PC-9 (cell line): ENCODE measurements at regions not wholly inside any gene's neighbourhood (a gene's known extent, or its start where the extent isn't known, plus 50 kb on each side); places are given as distances from the start of the nearest gene placed in this dataset.

ENCODE experiments used
- EZH2 ChIP-seq: fragments of 200-600 bp; sonication (generic); IDR thresholded peaks from 2 replicates; pipeline ENCODE4 v1.8.0; 2017; ENCODE audit warnings: antibody characterized with exemption, low read depth
- TF ChIP-seq, protein P1 (sequence below): fragments of 200-600 bp; sonication (generic); conservative IDR thresholded peaks from 2 replicates; pipeline ENCODE4 v1.6.1; 2017; ENCODE audit warnings: mixed run types, antibody characterized with exemption, mild to moderate bottlenecking, moderate library complexity

DNA sequence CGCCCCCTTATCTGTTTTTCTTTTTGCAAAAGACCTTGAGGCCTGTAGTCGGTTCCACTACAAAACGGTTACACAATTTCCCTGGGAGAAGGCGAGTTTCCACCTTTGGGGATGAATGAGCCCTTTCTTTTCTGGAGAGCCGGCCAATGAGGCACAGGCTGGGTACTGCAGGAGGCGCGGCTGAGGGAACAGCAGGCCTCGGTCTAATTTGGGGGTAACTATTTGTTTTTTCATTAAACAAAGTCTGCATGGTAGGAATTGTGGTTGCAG lies 129.2 kb downstream of the MYCN start:
- TF ChIP-seq, protein P1, sequence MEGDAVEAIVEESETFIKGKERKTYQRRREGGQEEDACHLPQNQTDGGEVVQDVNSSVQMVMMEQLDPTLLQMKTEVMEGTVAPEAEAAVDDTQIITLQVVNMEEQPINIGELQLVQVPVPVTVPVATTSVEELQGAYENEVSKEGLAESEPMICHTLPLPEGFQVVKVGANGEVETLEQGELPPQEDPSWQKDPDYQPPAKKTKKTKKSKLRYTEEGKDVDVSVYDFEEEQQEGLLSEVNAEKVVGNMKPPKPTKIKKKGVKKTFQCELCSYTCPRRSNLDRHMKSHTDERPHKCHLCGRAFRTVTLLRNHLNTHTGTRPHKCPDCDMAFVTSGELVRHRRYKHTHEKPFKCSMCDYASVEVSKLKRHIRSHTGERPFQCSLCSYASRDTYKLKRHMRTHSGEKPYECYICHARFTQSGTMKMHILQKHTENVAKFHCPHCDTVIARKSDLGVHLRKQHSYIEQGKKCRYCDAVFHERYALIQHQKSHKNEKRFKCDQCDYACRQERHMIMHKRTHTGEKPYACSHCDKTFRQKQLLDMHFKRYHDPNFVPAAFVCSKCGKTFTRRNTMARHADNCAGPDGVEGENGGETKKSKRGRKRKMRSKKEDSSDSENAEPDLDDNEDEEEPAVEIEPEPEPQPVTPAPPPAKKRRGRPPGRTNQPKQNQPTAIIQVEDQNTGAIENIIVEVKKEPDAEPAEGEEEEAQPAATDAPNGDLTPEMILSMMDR, result no peak
- no peak for TF ChIP-seq EZH2
